Esophagus (tissue), 2 donors: ENCODE measurements at regions not wholly inside any gene's neighbourhood (a gene's known extent, or its start where the extent isn't known, plus 50 kb on each side); places are given as distances from the start of the nearest gene placed in this dataset.

Experiments used
- H3K27ac ChIP-seq, 2 donors: one replicate each; pipeline ENCODE4 v1.5.1; 2013; ENCODE audit warnings: low read depth in 2 of 2, mild to moderate bottlenecking in 2 of 2, inconsistent platforms in 1 of 2, low read length in 1 of 2, moderate library complexity in 1 of 2
- H3K27me3 ChIP-seq, 2 donors: one replicate each; pipeline ENCODE4 v1.6.1; 2013; ENCODE audit warnings: low read length in 2 of 2, control low read depth in 1 of 2, mild to moderate bottlenecking in 1 of 2; ENCODE audit not compliant: insufficient read depth in 2 of 2, control insufficient read depth in 1 of 2
- H3K36me3 ChIP-seq, 2 donors: one replicate each; pipeline ENCODE4 v1.6.1; 2013; ENCODE audit warnings: low read length in 1 of 2; ENCODE audit not compliant: control insufficient read depth in 2 of 2, insufficient read depth in 2 of 2
- H3K4me1 ChIP-seq, 2 donors: one replicate each; pipeline ENCODE4 v1.6.1; 2013; ENCODE audit warnings: low read length in 1 of 2; ENCODE audit not compliant: control insufficient read depth in 2 of 2, insufficient read depth in 2 of 2
- H3K4me3 ChIP-seq, 2 donors: one replicate each; pipeline ENCODE4 v1.5.1; 2013; ENCODE audit warnings: low read length in 2 of 2, mild to moderate bottlenecking in 2 of 2, low read depth in 1 of 2, moderate library complexity in 1 of 2
- H3K9me3 ChIP-seq, 2 donors: one replicate each; pipeline ENCODE4 v1.6.1; 2013; ENCODE audit warnings: mild to moderate bottlenecking in 2 of 2, low read depth in 1 of 2, low read length in 1 of 2, moderate library complexity in 1 of 2; ENCODE audit not compliant: control insufficient read depth in 2 of 2, insufficient read depth in 1 of 2
- WGBS, 2 donors: extraction: QIAGEN DNeasy Blood & Tissue Kit; methylation state at CpG; one replicate each; pipeline ENCODE4 v1.1.7; 2013; 5-methylcytosine and 5-hydroxymethylcytosine counted together
- donor health status: healthy with polysubstance abuse.
- donor health status: Bipolar disorder and iron deficiency.

DNA sequence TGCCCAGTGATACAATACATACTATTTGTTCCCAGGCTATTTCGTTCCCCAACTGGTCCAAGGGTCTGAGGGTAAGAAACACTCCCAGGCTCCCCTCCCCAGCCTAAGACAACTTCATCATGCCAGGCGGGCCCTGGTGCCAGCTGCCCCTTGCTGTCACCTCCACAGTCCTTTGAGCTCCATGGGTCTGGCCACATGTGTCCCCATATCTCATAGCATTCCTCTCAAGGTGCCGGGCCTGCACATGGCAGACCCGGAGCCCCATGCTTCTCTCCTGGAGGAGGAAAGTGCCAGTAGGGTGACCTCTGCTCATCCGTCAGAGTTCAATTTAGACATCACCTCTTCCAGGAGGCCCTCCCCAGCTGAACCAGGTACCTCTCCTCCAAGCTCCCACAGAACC is 120.5 kb downstream of the C5orf15 start:
- H3K27me3 ChIP-seq = no peaks in the 10 kb centered on the region
- no peak overlapping the region for H3K4me3 ChIP-seq
- no peaks in the 10 kb centered on the region for H3K9me3 ChIP-seq
- peaks cover 3 to 9% of the 10 kb centered on the region in 2 donors for H3K4me1 ChIP-seq
- H3K36me3 ChIP-seq = no peaks in the 10 kb centered on the region
- 84 to 88% methylated on average over 5 of the region's 5 CpGs for WGBS, 2 donors
- H3K27ac ChIP-seq = no peak overlapping the region

GRCh38 chr5:133847301-133847700 is 121.1 kb downstream of the C5orf15 start:
- Histone ChIP-seq H3K9me3 (no peaks in the 10 kb centered on the region), H3K27ac (no peak overlapping the region), H3K36me3 (no peaks in the 10 kb centered on the region), H3K4me3 (no peak overlapping the region), H3K27me3 (no peaks in the 10 kb centered on the region), H3K4me1 (peaks cover 3 to 9% of the 10 kb centered on the region in 2 donors)
- 88 to 92% methylated on average over 6 of the region's 6 CpGs for WGBS, 2 donors

- Histone ChIP-seq H3K27ac (no peak overlapping the region), H3K36me3 (no peaks in the 10 kb centered on the region), H3K9me3 (no peaks in the 10 kb centered on the region), H3K4me3 (no peak overlapping the region), H3K27me3 (no peaks in the 10 kb centered on the region), H3K4me1 (peaks cover 3 to 9% of the 10 kb centered on the region in 2 donors)
- 58 to 67% methylated on average over 8 of the region's 8 CpGs for WGBS, 2 donors
Measured at GRCh38 chr5:133846478-133847226, 121.8 kb downstream of the C5orf15 start.

GRCh38 chr5:133845271-133845670 is 123.2 kb downstream of the C5orf15 start:
- no peaks in the 10 kb centered on the region for H3K9me3 ChIP-seq
- WGBS, 2 donors = 53 to 68% methylated on average over 2 of the region's 2 CpGs
- H3K36me3 ChIP-seq = no peaks in the 10 kb centered on the region
- no peak overlapping the region for H3K4me3 ChIP-seq
- H3K27ac ChIP-seq = peak overlapping the region; percentile 60 to 87
- no peaks in the 10 kb centered on the region for H3K27me3 ChIP-seq
- peaks cover 0 to 8% of the 10 kb centered on the region in 2 donors for H3K4me1 ChIP-seq

GRCh38 chr5:133844836-133845235 is 123.6 kb downstream of the C5orf15 start:
- no peaks in the 10 kb centered on the region for H3K27me3 ChIP-seq
- peak overlapping the region; percentile 32 to 66 for H3K27ac ChIP-seq
- H3K4me1 ChIP-seq = peaks cover 0 to 5% of the 10 kb centered on the region in 2 donors
- H3K36me3 ChIP-seq = no peaks in the 10 kb centered on the region
- H3K4me3 ChIP-seq = no peak overlapping the region
- H3K9me3 ChIP-seq = no peaks in the 10 kb centered on the region
- WGBS, 2 donors = 44 to 45% methylated on average over 8 of the region's 8 CpGs

GRCh38 chr5:133843911-133844310 is 124.5 kb downstream of the C5orf15 start:
- Histone ChIP-seq H3K9me3 (no peaks in the 10 kb centered on the region), H3K36me3 (no peaks in the 10 kb centered on the region), H3K4me3 (no peak overlapping the region), H3K27ac (no peak overlapping the region), H3K4me1 (peaks cover 0 to 5% of the 10 kb centered on the region in 2 donors), H3K27me3 (peaks cover 0 to under 1% of the 10 kb centered on the region in 2 donors)
- 59 to 66% methylated on average over 4 of the region's 4 CpGs for WGBS, 2 donors

DNA sequence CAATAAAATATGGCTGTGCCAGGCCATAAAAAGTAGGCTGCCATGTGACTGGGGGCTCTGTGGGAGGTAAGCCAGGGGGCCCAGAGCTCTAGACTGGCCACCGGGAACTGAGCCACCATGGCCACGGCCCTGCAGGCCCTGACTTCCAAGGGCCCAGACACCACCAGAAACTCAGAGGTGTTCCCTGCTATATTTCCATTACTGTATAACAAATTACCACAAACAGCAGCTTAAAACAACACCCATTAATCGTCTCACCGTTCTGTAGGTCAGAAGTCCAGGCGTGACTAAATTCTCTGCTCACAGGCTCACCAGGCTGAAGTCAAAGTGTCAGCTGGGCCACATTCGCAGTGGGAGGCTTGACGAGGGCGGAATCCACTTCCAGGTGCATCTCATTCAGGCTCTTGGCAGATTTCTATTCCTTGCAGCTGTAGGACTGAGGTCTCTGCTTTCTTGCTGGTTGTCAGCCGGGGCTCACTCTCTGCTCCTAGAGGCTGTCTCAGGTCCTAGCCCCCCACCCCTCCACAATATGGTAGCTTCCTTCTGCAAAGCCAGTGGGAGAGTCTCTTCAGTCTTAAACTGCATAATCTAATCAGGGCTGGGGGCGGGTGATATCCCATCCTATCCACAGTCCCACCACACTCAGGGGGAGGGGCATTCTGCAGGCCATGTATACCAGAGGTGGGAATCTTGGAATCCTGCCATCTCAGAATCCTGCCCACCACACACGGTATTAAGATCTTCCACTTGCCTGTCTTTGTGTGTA is 125.4 kb downstream of the C5orf15 start:
- no peak overlapping the region for H3K4me3 ChIP-seq
- 58 to 62% methylated on average over 11 of the region's 11 CpGs for WGBS, 2 donors
- no peaks in the 10 kb centered on the region for H3K9me3 ChIP-seq
- H3K36me3 ChIP-seq = no peaks in the 10 kb centered on the region
- no peak overlapping the region for H3K27ac ChIP-seq
- peaks cover 0 to 6% of the 10 kb centered on the region in 2 donors for H3K27me3 ChIP-seq
- peaks cover 0 to 5% of the 10 kb centered on the region in 2 donors for H3K4me1 ChIP-seq

DNA sequence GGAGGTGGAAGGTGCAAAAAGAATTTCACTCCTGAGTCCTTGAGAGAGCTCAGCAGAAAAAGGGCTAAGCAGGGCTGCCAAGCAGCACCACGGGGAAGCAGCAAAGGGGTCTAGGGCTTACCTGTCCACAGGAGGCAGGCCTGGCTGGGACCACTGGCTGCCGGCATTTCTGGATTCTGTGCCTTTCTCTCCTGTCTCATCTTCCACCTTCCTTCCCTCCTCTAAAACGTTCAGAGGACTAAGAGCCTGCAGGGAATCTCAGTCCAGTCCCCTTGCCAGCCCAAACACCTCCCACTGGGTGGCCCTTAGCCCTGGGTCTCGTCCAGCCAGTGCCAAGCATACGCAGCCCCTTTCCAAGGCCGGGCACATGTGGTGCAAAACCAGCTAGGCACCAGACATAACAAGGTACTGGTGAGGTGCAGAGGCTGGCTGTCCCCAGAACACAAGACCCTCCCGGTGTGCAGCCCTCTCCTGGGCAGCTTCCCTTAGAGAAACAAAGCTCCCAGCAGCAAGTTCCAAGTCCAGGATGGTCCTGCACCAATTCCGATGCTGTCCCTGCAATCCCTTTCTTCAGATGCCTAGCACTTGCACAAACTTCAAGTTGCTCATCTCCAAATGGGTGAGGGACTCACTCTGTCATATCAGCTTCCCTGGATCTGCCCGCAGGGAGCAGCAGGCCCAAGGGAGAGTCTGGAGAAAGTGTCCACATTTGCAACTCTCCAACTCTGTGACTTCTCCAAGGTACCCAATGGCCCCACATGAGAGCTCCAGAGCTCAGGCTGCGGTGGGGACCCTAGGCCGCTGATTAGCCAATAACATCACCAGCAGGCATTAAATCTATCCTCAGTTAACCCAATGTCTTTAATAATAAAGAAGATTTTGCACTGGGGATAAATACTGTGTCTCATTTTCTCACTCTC is 126.3 kb downstream of the C5orf15 start:
- peaks cover 0 to 6% of the 10 kb centered on the region in 2 donors for H3K27me3 ChIP-seq
- no peaks in the 10 kb centered on the region for H3K36me3 ChIP-seq
- no peak overlapping the region for H3K4me3 ChIP-seq
- H3K27ac ChIP-seq = no peak overlapping the region
- H3K9me3 ChIP-seq = no peaks in the 10 kb centered on the region
- H3K4me1 ChIP-seq = peaks cover 0 to 5% of the 10 kb centered on the region in 2 donors
- 79 to 83% methylated on average over 11 of the region's 11 CpGs for WGBS, 2 donors

DNA sequence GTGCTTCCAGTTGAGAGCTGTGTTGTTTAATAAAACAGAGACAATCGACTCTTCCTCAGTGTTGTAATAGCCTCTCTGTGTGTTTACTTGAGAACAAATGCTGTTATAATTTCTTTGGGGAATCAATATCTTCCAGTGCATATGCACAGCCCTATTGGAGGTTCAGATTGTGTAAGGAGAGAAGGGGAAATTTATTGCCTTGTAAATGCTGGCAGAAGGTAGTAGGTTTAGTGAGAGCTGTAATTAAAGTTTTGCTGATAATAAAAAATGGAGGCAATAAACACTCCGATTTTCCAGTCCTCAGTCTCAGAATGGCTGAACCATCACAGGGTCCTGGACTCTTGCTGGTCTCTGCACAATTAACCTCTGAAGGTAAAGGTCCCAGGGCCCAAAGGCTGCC is 128.3 kb downstream of the C5orf15 start:
- Histone ChIP-seq H3K4me3 (no peak overlapping the region), H3K27me3 (peaks cover 0 to 8% of the 10 kb centered on the region in 2 donors), H3K36me3 (no peaks in the 10 kb centered on the region), H3K9me3 (no peaks in the 10 kb centered on the region), H3K4me1 (peaks cover 0 to 3% of the 10 kb centered on the region in 2 donors), H3K27ac (no peak overlapping the region)
- 56 to 59% methylated on average over 2 of the region's 2 CpGs for WGBS, 2 donors
